ENCODE measurements at regions not wholly inside any gene's neighbourhood (a gene's known extent, or its start where the extent isn't known, plus 50 kb on each side); places are given as distances from the start of the nearest gene placed in this dataset.

DNA sequence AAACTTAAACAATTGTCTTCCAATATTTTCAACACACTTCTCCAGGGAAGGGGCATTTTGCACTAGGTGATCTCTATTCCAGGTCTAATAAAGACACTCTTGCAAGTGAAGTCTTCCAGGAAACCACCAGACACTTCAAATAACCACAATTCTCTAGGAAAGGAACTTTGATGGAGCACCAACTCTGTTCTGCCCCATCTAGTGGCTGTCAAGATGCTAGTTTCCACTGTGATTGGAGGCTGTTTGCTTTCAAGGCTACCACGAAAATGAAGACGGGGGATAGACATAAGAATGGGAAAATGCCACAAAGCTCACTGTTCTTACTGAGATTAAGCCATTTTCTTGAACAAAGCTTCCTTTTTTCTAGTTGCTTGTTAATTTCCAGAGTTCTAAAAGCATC is 100.6 kb upstream of the F9 start:
- H3K27me3 ChIP-seq (ENCODE audit: insufficient read depth, low read length): no peaks in the 10 kb centered on the region
- WGBS (ENCODE audit: extremely low coverage, insufficient read length, low lambda C conversion rate): no CpG with 5 or more reads among the region's 2 CpGs
- no peak overlapping the region for H3K14ac ChIP-seq (ENCODE audit: insufficient read depth, low read length)
- no peak overlapping the region for H3K27ac Mint-ChIP-seq
- no peak overlapping the region for H2BK5ac ChIP-seq (ENCODE audit: insufficient read length, low read length)
- H3K79me1 ChIP-seq (ENCODE audit: insufficient read depth, low read depth, low read length, poor library complexity, severe bottlenecking): no peaks in the 10 kb centered on the region
- no peak overlapping the region for H3K4me3 Mint-ChIP-seq
- no peaks in the 10 kb centered on the region for H3K4me1 ChIP-seq (ENCODE audit: insufficient read depth, low read length)
- no peak overlapping the region for H3K18ac ChIP-seq (ENCODE audit: insufficient read length, low read depth, low read length)
- no peak overlapping the region for H3K56ac ChIP-seq (ENCODE audit: insufficient read length, low read depth, low read length)
- H4K8ac ChIP-seq (replicated peaks; ENCODE audit: insufficient read length, low read depth, low read length): no peak overlapping the region
- TF ChIP-seq, protein P1, sequence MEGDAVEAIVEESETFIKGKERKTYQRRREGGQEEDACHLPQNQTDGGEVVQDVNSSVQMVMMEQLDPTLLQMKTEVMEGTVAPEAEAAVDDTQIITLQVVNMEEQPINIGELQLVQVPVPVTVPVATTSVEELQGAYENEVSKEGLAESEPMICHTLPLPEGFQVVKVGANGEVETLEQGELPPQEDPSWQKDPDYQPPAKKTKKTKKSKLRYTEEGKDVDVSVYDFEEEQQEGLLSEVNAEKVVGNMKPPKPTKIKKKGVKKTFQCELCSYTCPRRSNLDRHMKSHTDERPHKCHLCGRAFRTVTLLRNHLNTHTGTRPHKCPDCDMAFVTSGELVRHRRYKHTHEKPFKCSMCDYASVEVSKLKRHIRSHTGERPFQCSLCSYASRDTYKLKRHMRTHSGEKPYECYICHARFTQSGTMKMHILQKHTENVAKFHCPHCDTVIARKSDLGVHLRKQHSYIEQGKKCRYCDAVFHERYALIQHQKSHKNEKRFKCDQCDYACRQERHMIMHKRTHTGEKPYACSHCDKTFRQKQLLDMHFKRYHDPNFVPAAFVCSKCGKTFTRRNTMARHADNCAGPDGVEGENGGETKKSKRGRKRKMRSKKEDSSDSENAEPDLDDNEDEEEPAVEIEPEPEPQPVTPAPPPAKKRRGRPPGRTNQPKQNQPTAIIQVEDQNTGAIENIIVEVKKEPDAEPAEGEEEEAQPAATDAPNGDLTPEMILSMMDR (conservative IDR thresholded peaks at IDR 0.05): peak; percentile 63; the same call in 2 of the 3 replicates
- no peak overlapping the region for H4K5ac ChIP-seq (ENCODE audit: insufficient read length, low read depth, low read length)
- H3K9me3 Mint-ChIP-seq: peaks cover 4 to 18% of the 10 kb centered on the region in 2 experiments; a peak in 4 of 5 replicates
- H2AK5ac ChIP-seq (ENCODE audit: insufficient read length, low read length): no peak overlapping the region
- H2AFZ ChIP-seq (ENCODE audit: low read length): no peak overlapping the region
- no peak overlapping the region for H2BK15ac ChIP-seq (ENCODE audit: low read depth, low read length)
- no peaks in the 10 kb centered on the region for H3K79me2 ChIP-seq (ENCODE audit: insufficient read depth, low read length)
- no peak overlapping the region for H3K9ac ChIP-seq (ENCODE audit: extremely low read depth, insufficient read length, low read length)
- H2BK20ac ChIP-seq (ENCODE audit: low read depth, low read length, poor library complexity, severe bottlenecking): no peak overlapping the region
- H3K36me3 Mint-ChIP-seq (ENCODE audit: insufficient read depth in 1 of 3, low read depth in 3 of 3): peaks cover 0 to 2% (median 1%) of the 10 kb centered on the region in 3 experiments; a peak in 2 of 7 replicates
- no peak overlapping the region for H3K4ac ChIP-seq (ENCODE audit: low read depth, low read length)
- H3K9me3 ChIP-seq (ENCODE audit: control insufficient read depth, low read depth, low read length): no peaks in the 10 kb centered on the region
- no peak overlapping the region for H3K4me2 ChIP-seq (ENCODE audit: insufficient read depth, insufficient read length, low read length)
- H3K27ac ChIP-seq (ENCODE audit: insufficient read length, low read depth, low read length): no peak overlapping the region
- H3T11ph ChIP-seq (ENCODE audit: low read length): no peak overlapping the region
- no peaks in the 10 kb centered on the region for H3K27me3 Mint-ChIP-seq (ENCODE audit: low read depth)
- H2BK120ac ChIP-seq (ENCODE audit: low read depth, low read length, poor library complexity, severe bottlenecking): no peak overlapping the region
- H3K23me2 ChIP-seq (ENCODE audit: insufficient read length, low read depth, low read length, poor library complexity, severe bottlenecking): no peaks in the 10 kb centered on the region
- no peak for DNase-seq
- H4K20me1 ChIP-seq (ENCODE audit: control insufficient read depth, insufficient read depth, insufficient read length): no peaks in the 10 kb centered on the region
- H4K91ac ChIP-seq (ENCODE audit: insufficient read length, low read depth, low read length): no peak overlapping the region
- H2BK12ac ChIP-seq (ENCODE audit: insufficient read length, low read depth, low read length): no peak overlapping the region
- peaks cover 0 to 9% of the 10 kb centered on the region in 2 experiments; a peak in 2 of 4 replicates for H3K4me1 Mint-ChIP-seq
- no peak overlapping the region for H3K23ac ChIP-seq (ENCODE audit: insufficient read length, low read depth, low read length)
